Posterior vena cava (tissue), 2 donors: ENCODE measurements at regions not wholly inside any gene's neighbourhood (a gene's known extent, or its start where the extent isn't known, plus 50 kb on each side); places are given as distances from the start of the nearest gene placed in this dataset.

ENCODE experiments used
- DNase-seq: peaks from one replicate; pipeline ENCODE4 v3.0.0-alpha.2; 2020; ENCODE audit warnings: low spot score
- intact Hi-C, 2 donors: fragments of 100-400 bp; cut with DNase I; formaldehyde crosslinking; loops; one replicate each; pipeline versions ENCODE4 v1.14.1 to v1.14.2; 2022 to 2023
- donor health status: DM: yes; HTN: yes; CAD: no.
- donor health status: DM: yes; HTN: yes; CAD: no.

DNA sequence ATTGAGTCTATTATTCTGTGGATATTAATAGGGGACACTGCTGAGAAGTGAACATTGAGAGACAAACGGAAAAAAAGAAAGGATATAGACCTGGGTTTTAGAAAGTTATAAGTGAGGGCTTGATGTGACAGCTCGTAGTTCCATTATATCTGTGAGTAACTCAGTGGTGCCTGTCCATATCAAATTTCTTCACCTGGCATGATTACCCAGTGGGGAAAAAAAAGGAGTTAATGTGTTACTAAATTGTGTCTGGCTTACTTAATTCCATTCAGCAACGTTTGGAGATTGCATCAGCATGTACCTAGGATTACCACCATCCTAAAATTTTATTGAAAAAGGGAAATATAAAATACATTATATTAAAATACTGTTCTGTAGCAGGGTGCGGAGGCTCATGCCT, 1249.9 kb downstream of the SLC16A7 start:
- intact Hi-C loops, result no loop called here
- no peak for DNase-seq

DNA sequence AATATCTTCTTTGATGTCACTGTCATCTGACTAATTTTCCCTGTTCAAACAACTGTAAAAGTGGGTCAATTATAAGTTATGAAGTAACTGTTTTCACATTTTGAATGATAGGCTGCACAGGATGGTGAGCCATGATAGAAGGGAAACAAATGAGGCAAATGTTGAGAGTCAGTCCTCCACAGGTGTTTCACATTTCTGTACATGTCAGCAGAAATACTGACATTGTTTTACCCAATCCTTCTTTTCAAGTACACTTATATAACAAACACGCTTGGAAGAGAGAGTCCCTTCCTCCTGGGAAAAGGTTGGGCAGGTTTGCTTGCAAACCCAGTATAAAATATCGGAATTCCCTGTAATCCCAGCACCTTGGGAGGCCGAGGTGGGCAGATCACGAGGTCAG, 1251.5 kb downstream of the SLC16A7 start:
- intact Hi-C loops, result no loop called here

DNA sequence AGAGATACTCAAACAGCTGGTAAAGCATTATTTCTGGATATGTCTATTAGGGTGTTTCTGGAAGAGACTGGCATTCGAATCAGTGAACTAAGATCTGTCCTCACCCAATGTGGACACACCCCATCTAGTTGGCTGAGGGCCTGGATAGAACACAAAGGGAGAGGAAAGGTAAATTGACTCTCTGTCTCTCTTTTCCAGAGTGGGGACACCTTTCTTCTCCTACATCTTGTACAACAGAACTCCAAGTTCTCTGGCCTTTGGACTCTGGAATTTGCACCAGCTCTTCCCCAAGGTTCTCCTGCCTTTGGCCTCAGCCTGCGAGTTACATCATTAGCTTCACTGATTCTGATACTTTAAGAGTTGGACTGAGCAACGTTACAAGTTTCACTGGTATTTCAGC, 1253.9 kb downstream of the SLC16A7 start:
- intact Hi-C loops, result no loop called here
- no peak for DNase-seq

More for the DNA sequence above, 1251.5 kb downstream of the SLC16A7 start:
- DNase-seq, result no peak

DNA sequence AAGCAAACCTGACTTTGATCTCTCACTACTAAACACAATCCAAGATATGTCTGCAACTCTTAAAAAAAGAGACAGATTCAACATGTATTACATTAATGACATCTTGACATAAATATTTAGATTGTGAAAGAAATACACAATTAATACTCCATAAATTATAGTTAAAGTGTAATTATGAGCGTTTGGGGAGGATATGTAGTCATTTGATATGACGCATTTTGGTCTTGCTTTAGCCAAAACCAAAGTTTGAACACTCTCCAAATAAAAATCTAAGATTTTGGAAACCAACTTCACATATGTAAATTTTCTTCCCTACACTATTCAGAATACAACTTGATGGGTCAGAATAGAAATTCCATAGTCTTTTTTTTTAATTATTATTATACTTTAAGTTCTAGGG, 1257.6 kb downstream of the SLC16A7 start:
- no peak for DNase-seq
- intact Hi-C loops, result no loop called here

DNA sequence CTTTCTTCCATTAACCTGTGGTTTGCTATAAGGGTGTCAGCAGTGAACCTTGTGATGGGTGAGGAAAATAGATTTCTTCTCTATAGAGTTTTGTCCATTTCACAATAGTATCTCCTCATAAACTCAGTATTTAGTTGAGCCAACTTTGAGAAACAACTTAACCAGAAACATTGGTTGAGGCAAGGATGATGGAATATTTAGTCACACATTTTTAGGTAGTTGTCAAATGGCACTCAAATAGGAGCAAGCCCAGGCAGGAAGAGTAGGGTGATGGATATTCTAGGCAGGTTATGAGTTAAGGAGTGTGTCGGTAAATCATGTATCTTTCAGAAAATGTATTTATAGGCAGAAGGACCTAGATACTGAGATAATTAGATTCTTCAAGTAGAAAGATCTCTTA, 1267.6 kb downstream of the SLC16A7 start:
- DNase-seq, result no peak
- intact Hi-C loops, result no loop called here

DNA sequence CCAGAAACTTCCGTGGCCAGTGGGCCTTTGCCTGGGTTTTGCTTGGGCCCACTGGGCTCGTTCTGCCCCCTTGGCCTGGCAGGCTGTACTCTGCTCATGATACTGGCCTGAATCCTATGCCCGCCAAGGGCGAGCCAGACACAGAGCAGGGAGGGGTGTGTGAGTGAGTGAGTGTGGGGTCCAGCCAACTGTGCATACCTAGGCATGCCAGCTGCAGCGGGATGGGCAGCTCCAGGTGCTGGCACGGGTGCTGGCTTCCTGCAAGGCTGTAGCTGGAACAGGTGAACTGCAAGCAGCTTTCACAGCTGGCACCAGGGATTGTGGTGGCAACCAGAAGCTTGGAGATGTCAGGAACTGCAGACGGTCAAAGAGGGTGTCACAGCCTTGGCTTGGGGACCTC, 1276.4 kb downstream of the SLC16A7 start:
- intact Hi-C loops, result no loop called here
- no peak for DNase-seq

DNA sequence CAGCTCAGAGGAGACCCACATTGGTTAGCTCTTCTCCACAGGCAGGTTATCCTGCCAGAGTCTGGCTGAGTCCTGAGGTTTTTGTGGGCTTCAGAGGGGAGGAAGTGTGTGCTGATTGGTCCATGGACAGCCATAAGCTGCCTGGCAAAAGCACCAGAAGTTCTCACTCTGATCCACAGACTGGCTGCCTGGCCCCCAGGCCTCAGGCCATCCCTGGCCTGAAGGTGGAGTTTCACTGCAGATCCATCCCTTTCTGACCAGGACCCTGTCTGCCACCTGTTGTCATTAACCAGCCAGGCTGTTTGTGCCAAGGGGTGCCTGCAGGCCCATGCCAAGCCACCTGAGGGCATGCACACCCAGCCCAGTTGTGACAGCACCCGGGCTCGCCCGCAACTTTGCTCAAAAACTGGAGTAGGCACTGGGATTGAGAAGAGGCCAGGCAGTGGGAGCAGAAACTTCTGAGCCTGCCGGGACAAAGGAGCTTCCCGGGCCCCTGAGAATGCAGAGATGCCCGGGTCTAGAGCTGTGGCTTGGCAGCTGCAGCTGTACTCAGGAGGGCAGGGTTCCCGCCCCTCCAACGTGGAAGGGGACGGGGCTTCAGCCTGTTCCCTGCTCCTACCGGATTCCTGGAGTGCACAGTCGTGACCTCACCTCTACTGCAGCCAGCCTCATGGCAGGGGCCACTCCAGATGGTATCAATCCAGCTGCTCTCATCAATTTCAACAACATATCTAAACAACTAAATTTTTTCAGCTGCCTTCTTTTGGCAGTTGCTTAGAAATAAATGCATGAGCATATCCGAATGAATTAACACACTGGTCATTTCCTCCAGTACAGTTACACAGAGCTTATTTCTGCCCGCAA, 1277.3 kb downstream of the SLC16A7 start:
- DNase-seq, result no peak
- intact Hi-C loops, result no loop called here

DNA sequence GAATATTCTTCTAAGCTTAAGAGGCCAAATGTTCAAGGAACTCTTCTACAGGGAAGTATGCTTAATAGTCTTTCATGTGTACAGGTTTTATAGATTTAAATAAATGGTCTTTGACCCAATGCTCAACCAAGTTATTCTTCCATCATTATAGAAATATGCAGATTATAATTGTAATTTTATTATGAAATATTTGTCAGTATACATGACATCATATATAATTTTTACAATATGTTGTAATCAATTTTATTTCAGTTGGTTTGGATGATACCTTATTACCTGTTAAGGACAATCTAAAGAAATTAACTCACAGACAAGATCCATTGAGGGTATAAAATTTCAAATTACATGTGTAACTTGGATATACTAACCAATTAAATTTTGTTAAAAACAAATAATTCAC, 1278.3 kb downstream of the SLC16A7 start:
- DNase-seq, result no peak
- intact Hi-C loops, result no loop called here

DNA sequence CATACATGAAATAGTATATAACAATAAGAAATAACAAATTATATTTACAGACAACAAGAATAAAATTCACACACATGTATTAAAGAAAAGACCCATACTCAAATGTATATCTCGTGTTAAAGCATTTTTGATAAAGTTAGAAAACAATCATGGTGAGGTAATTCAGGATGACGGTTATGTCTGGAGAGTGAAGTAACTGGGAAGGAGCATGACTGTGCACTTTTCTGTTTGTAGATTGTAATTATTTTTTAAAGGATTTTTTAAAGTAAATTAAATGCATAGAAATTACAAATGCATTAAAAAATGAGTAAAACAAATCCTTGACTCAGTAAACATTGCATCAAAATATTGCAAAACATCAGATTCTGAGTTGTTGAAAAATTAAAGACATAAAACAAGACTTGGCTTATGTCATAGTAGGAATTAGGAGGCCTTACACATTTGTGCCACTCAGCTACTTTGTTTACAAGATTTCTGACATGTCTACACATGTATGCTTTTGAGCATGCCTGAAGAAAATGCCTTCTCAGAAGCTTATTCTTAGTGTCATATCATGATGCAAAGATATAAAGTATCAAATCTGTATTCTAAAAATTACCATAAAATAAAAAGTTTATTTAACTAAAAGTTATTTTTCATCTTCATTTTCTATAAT, 1325.1 kb downstream of the SLC16A7 start:
- intact Hi-C loops, result no loop called here
- DNase-seq, result no peak

DNA sequence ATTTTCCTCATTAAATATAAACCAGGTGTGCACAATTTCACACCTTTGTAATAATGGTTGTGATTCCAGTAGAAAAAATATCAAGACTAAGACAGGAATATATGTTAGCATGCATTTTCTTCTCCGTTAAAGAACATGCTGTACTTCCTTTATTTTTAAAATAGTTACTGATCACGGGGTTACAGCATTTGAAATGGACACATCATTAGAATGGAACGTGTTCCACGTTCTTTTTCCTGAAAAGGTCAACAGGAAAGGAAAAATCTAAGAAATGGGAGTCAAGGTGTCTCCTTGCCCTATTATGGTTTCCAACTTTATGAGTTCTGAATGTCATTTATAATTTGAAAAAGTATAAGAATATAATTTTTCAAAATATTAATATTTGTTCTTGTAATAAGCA, 1325.7 kb downstream of the SLC16A7 start:
- intact Hi-C loops, result no loop called here
- no peak for DNase-seq

DNA sequence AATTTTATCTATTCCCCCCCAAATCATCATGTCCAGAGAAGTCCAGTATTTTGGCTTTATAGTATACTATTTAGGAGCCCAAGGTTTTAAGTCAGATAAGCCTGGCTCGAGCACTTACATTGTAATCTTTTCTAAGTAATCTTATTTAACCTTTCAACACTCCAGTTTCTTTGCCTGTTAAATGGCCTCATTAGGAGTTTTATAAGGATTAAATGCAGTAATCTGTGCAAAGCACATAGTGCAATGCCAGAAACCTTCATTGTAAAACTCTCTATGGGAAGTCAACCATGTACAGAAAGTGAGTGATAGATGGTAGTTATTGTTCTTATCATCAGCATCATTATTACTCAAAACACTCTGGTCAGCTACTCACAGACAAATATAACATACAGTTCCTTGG, 1330.4 kb downstream of the SLC16A7 start:
- no peak for DNase-seq
- intact Hi-C loops, result no loop called here

DNA sequence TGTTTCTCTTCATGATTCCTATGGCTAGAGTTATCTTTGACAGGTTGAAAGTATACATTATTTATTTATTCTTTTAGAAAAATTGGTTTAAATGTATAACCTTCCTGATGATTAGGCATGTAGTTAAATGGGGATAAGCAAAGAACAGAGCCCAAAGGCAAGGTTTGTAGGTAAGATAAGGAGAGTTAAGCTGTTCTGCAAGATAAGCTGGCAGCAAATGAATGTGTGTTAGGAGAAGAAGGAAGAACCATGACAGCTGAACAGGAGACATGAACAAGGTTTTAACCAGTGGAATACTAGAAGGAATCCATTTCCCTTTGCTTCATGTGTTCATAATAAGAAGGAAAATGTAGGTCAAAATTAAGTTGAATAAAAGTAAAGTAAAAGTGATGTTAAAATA, 1330.1 kb upstream of the USP15 start:
- intact Hi-C loops, result no loop called here

DNA sequence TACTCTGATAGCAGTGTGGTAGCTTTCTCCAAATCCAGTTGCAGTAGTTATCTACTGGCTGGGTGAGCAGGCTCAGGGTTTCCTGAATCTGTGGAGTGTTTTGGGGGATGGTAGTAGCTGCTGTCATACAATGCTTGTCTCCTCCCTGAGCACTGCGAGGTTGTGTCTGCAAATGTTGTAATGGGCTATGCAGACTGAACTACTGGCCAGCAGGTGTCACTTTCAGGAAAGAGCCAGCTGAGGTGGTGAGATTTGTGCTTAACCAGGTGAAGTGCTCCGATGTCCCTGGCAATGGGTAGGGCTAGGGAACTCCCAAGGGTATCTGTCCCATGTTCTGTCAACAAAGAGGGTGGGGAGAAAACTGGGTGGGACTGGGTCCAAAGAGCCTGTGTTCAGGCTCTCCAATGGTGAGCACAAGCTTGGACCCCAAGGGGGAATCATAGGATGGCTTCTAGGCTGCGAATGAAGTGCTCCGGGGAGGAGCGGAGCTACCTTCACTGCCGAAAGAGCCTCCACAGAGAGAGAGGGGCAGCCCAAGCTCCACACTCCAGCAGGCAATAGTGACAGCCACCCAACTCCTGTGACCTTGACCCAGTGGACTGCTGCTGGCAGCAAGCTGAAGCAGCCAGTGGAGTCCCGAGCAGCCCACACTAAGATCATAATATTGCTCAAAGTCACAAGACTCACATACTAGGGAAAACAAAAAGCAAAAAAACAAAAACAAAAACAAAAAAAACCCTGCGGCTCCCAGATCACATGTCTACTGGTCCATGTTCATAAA, 1324.0 kb upstream of the USP15 start:
- intact Hi-C loops, result no loop called here
- no peak for DNase-seq

More for the DNA sequence above, 1330.1 kb upstream of the USP15 start:
- DNase-seq, result no peak

DNA sequence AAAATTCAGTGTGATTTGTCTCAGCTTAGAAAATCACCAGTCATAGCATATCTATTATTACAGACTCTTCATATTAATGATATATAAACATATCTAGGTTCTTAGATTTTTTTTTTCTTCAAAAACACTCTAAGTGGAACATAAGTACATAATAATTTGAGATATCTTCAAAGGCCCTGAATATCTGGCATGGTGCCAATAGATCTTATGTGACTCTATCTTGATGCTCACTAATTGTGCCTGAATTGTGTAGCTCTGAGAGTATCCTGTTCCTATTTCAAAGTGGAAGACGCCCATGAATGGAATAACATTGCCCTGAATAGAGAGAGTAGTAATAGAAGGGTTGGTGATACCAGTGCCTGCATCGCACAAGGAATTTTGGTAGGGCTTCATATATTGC, 1312.7 kb upstream of the USP15 start:
- DNase-seq, result no peak
- intact Hi-C loops, result no loop called here

DNA sequence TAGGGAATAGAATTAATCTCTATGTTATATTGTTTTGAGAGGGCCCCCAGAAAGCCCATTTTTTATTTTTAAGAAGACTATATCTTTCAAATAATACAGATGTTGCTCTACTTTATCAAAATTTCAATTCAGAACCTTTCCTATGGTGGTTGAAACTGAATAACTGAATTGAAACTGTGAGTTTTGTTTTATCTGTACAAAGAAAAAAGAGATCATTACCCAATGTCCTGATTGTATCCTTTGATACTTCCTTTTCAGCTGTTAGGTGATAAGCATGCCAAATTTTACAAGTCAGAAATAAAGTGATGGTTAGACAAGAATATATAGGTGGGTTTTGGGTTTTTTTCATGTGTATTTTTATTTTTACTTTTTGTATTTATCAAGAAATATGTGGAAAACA, 1293.1 kb upstream of the USP15 start:
- intact Hi-C loops, result no loop called here

DNA sequence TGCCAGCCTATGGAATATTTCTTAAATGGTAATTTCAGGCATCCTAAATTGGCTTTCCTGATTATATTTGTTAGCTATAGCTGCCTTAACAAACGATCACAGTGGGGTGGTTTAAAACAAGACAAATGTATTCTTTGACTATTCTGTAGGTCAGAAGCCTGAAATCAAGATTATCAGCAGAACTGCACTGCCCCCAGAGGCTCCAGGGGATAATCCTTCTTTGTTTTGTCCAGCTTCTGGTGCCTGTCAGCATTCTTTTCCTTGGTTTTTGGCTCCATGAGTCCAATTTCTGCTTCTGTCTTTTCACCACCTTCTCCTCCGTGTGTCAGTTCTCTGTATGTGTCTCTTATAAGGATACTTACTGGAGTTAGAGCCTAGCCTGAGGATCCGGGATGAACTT, 1282.2 kb upstream of the USP15 start:
- DNase-seq, result no peak
- intact Hi-C loops, result no loop called here

More for the DNA sequence above, 1293.1 kb upstream of the USP15 start:
- no peak for DNase-seq

DNA sequence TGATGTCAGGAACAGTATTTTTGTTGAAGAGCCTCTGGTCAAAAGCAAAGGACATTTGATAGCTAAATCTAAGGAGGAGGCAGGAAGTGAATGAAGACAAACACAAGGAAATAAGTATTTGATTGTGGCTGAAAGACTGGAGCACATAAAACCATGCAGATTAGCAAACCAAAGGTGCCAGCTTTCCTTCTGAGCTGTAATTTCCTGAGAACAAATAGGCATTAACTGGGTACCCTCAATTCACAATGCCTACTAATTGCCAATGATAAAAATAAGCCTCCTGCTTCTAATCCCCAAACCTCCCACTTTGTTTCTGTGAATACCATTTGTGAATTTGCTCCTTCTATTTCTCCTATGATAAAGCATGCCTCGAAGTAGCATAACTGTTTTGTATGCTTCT, 1279.6 kb upstream of the USP15 start:
- no peak for DNase-seq
- intact Hi-C loops, result no loop called here

DNA sequence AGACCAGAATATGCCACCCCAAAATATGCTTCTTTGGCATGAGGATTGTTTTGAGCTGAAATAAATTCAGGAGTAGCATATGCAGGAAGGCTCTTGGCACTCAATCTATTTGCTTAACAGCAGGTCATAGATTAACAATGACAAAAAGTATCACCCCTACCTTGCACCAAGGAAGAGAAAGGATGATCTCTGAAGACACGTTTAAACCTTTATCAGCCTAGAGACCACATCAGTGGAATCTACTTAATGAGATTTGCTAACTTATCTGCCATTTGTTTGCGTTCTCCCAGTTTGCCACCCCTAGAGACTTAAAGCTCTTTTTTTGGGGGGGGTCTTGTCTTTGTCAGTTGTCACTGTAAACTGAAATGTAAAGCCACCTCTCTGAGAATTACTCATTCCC, 1278.7 kb upstream of the USP15 start:
- no peak for DNase-seq
- intact Hi-C loops, result no loop called here

DNA sequence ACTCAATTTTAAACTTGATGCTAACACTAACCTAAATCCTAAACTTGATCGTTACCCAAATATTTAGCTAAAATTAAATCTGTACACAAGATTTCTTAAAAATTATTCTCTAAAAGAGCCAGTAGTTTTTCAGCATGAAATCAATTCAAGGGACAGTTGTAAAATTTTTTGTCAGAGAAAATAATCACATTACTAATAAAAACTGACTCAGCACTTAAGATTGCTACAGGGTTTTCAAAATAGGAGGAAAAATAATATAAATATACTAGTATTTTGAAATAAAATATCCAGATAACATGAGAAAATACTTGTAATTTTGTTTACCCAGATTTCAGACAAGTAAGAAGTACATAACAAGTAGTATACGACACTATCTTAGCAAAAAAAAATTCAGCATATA, 1268.1 kb upstream of the USP15 start:
- intact Hi-C loops, result no loop called here

DNA sequence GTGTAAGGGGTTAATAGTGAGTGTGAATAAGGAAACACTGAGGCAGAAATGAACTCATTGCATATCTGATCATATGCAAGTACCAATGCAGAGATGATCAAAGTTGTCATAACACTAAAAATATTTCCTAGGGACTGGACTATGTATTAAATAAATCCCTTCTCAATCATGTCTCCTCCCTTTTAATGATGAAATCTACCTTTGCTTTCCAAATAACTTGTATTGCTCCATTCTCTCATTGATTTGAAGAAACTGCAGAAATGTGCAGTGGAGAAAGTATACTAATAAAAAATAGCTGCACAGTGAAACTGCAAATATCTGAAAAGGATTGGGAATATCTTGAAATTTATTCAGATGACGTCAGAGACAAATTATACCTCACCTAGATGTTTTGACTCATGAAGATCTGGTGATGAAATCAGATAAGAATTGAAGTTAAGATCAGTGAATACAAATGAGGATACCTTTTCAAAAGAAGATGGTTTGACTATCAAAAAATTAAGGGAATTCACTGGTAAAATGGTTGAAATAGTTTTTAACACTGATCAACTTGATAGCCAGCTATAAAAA, 1264.9 kb upstream of the USP15 start:
- no peak for DNase-seq
- intact Hi-C loops, result no loop called here

More for the DNA sequence above, 1268.1 kb upstream of the USP15 start:
- no peak for DNase-seq
